ENCODE measurements at regions not wholly inside any gene's neighbourhood (a gene's known extent, or its start where the extent isn't known, plus 50 kb on each side); places are given as distances from the start of the nearest gene placed in this dataset.

GRCh38 chr4:32022071-32022470, 1301.9 kb downstream of the PCDH7 start:
- no peak for TF ChIP-seq CTCF (IDR thresholded peaks at IDR 0.05)
- no peak for TF ChIP-seq POLR2A (IDR thresholded peaks at IDR 0.05)

Measured in adrenal gland (tissue), 5 donors.